Mesenteric fat pad (tissue), 1 donor: ENCODE measurements at regions not wholly inside any gene's neighbourhood (a gene's known extent, or its start where the extent isn't known, plus 50 kb on each side); places are given as distances from the start of the nearest gene placed in this dataset.

Source experiments
- DNase-seq: peaks from one replicate; pipeline ENCODE4 v3.0.0-alpha.2; 2020; ENCODE audit warnings: low spot score
- donor health status: DM: yes; HTN: yes; CAD: no.

DNA sequence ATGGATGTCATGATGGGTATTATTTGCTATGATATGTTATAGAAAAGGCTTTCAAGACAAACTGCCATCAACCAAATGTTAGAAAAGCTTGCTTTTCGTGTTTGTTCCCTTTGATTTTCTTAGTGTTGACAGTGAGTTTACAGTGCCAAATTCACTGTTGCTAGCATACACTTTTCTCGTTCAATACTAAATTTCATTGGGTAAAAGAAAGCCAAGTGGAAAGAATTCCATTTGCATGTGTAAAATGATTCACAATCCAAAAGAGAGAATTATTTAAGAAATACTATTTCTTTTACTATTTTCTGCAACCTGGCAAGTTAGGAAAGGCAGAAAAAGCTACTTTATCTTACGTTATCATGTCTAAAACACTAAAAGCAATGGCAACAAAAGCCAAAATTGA lies 301.4 kb downstream of the OTOL1 start:
- DNase-seq = no peak

DNA sequence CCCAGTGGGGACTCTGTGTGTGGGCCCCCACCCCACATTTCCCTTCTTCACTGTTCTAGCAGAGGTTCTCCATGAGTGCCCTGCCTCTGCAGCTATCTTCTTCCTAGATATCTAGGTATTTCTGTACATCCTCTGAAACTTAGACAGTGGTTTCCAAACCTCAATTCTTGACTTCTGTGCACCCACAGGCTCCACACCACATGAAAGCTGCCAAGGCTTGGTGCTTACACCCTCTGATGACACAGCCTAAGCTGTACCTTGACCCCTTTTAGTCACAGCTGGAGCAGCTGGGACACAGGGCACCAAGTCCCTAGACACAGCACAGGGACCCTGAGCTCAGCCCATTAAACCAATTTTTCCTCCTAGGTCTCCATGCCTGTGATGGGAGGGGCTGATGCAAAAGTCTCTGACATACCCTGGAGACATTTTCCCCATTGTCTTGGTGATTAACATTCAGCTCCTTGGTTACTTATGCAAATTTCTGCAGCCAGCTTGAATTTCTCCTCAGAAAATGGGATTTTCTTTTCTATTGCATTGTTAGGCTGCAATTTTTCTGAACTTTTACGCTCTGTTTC lies 304.5 kb downstream of the OTOL1 start:
- DNase-seq = no peak

DNA sequence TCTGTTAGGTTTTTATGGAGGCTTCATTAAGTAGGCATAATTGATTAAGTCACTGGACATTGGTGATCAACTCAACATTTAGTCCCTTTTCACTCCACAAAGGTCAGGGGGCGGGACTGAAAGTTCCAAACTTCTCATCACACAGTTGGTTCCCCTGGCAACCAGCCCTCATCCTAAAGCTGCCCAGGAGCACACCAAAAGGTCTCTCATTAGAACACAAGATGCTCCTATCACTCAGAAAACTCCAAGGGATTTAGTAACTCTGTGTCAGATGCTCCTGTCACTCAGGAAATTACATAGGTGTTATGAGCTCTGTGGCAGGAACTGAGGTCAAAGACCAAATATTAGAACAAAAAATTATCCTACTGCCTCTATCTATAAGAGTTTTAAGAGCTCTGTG lies 321.5 kb downstream of the OTOL1 start:
- DNase-seq = no peak

DNA sequence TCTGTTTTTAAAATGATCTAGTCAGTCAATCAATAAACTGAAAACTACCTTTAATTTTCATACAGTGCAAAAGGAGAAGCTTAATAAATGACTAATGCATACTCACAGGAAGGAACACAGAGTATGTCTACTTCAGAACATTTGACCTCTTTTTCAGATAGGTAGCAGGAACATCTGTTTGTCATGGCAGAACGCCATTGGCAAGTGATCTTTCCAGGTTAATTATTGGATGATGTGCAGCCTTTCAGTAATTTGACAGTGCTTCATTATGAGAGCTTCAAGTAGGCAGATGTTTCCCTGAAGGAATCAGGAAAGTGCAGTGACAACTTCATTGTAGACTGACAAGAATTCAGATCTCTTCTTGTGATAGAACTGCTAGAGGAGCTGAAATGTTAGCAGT lies 325.0 kb downstream of the OTOL1 start:
- DNase-seq = no peak

DNA sequence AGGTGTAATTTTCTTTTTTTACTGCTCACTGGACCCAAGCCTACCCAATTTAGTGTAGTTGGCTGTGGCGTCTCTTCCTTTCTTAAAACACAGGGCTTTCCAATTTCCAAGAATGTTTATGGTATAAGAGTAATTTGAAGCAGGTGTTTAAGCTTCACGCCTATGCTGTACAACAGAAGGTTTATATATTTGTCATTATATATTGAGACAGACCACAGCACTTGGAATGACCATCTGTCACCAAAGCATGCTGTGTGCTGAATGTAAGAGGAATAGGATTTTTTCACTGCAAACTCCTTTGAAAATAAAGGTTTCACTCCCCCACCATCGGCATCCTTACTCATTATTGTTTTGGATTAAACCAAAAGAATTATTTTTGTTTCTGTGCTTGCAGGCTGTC lies 325.7 kb downstream of the OTOL1 start:
- no peak for DNase-seq

DNA sequence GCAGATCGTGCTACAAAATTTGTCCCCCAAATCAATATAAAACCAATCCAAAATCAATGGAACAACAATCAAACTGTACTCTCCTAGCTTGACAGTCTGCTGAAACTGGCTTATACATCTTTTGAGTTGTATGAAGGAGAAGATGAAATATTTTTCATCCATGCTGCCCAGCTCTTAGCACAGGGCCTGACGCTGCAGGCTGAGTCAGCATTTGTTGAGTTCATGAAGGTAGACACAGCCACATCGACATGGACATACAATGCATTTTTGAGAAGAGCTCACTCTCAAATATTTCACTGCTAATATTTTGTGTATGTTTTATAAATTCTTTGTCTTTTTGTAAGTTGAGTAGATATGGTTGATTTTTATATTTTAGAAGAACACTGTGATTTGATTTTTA lies 327.3 kb downstream of the OTOL1 start:
- no peak for DNase-seq

DNA sequence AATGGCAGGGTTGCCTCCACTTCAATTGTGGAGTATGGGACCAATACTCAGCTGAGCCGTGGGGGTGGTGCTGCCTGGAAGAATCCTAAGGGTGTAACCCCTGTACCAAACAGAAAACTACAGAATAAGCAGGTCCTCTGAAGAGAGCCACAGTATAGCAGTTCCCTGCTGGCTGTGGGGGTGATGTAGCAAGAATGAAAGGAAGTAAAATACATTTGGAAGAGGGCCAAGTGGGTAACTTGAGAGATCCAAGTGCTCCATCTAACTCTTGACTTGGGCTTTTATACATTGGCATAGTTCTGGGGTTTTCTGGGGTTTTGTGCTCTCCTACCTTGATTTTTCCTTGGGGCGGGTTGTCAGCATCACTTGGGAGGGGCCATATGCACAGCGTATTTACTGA lies 341.4 kb downstream of the OTOL1 start:
- no peak for DNase-seq

DNA sequence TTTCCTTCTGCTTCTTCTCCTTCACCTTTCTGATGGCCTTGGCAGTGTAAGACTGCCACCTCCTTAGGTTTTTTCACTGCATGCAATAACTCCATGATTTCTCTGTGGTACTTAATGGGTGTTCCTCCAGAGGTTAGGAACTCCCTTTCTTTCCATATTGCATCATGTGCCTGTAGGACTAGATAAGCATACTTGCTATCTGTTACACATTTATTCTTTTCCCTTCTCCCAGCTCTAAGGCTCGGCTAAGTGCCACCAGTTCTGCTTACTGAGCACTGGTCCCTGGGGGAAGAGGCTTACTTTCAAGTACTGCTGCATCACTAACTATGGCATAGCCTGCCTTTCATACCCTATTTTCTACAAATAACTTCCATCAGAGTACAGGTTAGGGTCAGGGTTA lies 351.8 kb downstream of the OTOL1 start:
- no peak for DNase-seq

DNA sequence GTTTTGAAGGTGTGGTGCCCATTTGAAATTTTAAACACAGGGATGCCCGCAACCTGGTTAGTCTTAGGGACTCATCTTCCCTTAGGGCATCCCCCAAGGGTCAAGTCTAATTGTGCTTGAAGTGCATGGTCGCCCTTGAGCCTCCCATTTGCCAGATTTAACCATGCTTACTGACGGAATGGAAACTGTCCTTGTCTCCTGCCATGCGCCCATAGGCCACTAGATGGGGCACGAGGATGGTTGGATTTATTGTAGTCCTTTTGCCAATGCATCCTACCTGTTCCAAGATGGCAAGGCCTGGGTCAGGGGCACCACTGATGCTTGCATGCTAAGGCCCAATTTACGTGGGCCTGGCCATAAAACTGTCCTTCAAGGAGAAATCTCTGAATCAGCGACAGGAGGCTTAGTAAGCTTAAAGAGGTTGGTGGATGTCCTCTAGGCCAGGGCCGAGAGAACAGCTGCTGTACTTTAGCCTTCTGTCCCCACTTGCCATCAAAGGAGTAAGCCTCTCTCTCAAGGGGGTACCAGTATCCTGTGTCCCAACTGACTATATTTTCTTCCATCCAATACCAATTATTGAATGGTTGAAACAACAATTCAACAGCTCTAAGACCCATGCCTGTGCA lies 355.4 kb downstream of the OTOL1 start:
- DNase-seq = no peak

DNA sequence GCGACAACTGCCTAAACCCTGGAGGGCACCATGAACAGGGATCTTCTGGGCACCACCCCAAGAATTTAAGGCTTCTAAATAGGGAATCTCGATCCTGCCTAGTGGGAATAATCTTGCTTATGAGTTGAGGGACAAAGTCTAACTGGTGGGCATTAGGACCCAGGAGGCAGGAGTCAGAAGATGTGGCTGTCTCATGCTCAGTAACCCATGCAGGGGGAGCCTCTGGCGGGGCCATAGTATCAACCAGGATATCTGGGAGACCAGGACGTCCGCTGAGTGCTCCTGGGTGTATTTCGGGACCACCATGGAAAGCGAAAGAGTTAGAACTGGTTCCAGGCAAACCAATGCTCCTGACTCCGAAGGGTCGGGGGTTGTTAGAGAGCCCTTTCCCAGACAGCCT lies 356.1 kb downstream of the OTOL1 start:
- no peak for DNase-seq

DNA sequence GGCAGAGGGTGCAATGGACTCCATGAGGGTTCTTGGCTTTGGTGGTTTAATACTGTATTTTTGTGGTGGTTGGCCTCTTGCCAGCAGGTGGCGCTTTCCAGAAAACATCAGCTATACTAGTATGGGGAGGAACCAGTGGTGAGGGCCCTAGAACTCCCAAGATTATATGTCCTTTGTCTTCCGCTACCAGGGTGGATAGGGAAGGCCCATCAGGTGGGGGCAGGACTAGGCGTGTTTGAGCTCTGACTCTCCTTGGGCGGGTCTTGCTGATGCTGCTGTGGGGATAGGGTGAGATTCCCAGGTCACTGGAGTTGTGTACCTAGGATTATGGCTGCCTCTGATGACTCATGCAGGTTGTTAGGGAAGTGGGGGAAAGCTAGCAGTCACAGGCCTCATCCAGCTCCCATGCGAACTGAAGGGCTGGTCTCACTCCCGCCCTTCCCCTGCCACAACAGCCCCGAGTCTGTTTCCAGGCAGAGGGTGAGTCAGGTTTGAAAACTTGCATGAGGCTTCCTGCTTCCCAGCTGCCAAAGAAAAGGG lies 357.7 kb downstream of the OTOL1 start:
- DNase-seq = no peak

DNA sequence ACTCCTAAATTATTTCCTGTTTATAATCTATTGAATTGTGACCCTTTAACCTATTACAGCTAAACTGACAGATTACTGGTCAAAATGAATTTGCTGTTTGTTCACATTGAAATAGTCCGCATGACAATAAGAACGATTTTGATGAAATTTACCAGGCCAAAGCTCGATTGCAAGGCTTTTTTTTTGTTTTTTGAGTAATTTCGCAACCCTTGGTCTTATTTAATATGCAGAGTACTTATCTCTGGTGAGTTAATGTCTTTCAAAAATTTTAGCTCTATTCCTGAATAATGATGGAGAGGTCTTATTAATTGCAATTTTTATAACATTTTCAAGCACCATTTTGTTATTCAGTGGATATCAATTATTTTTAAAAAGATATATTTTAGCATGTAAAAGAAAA lies 362.4 kb downstream of the OTOL1 start:
- no peak for DNase-seq

DNA sequence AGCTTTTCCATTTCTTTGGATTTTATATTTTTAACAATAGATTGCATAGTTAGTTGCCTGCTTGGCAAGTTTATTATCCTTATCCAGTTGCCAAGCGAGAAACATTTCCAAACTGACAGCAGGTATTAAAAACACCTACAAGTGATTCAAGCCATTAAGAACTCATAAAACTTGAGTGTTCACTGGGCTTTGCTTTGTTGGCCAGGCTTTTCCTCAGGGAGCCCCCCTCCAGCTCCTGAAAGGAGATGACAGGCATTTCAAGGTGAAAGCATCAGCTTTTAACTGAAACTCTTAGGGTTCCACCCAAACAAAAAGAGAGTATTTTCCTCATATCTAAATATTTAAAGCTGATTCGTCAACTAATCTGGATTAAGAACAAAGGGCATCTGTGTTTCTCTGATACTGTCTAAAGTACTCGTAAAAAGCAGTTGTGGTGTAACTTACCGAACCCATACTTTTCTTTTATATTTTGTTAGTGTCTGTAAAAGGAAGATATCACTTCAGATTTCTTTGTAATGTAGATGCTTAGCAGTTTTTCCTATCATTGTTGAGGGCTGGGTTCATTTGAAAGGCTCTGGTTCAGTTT lies 363.4 kb downstream of the OTOL1 start:
- DNase-seq = no peak

DNA sequence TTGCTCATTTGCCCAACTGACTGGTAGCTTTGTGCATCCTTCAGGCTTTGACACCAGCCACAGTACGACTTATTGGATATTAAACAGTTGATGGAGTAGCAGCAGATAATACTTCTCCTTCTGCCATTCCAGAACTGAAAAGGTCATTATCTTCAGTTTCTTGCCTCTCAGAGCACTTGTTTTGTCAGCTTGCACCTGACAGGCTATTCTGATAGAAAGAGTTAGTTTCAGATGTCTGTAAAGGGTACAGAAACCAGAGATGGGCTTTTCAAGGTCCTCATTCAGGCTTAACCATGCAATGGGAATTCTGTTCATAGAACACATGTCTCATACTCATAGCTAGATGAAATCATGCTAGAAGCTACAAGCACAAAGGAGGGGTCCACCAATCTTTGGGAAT lies 367.2 kb downstream of the OTOL1 start:
- no peak for DNase-seq

DNA sequence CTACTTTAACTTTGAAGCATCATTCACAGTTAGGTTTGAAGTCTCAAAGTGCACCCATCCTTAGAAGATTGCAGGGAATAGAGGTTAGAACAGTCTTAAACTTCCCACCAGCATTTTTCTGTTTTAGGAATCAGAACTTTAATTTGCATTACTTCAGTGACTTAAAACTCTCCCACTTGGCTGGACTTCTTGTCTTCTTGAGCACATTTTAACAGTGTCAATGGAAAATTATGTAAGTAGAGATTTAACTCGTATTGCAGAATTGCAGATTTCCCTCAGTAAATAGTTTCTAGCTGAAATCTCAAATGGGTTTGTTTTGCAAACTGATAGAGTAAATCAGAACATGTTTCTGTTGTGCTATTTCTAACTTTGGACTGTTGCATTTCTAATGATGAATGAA lies 369.6 kb downstream of the OTOL1 start:
- no peak for DNase-seq

DNA sequence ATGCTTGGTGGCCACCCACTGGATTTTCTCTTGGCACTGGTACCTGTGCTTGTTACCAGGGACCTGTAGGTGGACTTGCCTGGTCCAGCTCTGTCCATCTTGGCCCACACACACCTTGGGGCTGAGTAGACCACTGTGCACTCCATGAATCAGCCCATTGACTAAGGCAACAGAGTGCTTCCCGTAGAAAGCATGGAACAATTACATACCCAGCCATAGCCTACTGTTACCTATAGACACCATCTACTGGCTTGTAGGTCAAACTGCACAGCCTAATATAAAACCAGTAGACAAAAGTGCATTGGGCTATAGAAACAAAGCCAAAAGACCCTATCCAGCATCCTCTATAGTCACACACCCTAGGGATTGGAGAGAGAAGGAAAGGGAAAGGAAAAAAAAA lies 378.9 kb downstream of the OTOL1 start:
- no peak for DNase-seq

DNA sequence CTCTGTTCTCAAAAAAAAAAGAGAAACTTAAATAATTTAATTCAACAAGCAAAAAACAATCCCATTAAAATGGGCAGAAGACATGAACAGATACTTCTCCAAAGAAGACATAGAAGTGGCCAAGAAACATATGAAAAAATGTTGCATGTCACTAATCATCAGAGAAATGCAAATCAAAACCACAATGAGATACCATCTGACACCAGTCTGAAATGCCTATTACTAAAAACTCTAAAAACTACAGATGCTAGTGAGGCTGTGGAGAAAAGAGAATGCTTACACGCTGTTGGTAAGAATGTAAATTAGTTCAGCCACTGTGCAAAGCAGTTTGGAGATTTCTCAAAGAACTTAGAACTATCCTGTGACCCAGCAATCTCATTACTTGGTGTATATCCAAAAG lies 382.9 kb downstream of the OTOL1 start:
- DNase-seq = no peak

DNA sequence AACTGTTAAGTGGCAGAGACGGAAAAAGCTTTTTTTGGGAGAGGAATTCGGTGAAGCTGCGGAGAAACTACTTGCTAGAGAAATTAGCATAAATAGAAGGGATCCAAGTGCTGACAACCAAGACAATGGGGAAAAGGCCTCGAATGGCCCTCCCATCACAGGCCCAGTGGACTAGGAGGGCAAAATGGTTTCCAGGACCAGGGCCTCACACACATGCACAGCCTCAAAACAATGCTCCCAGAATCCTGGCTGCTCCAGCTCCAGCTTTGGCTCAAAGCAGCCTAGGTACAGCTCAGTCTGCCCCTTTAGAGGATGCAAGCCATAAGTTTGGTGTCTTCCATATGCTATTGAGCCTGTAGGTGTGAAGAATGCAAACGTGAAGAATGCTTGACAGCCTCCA lies 388.2 kb downstream of the OTOL1 start:
- no peak for DNase-seq

DNA sequence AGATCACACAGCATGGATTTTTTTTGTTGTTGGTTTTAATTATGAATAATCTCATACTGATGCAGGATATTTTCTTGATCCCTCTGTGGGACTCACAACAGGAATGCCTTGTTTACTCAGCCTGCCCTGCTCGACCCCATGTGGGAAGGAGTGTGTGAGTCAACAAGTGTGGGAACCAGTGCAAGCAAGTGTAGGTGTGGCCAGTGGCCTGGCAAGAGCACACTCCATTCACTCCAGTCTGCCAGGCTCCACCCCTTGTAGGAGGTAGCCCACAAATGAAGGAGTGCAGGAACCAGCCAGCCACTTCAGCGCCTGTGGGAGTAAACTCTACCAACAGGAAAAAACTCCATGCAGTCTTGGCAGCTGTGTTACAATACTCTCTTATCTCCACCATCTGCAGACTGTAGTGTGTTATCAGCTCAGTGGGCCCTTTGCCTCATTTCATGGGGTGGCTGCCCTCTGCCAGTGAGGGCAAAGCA lies 393.6 kb downstream of the OTOL1 start:
- no peak for DNase-seq

DNA sequence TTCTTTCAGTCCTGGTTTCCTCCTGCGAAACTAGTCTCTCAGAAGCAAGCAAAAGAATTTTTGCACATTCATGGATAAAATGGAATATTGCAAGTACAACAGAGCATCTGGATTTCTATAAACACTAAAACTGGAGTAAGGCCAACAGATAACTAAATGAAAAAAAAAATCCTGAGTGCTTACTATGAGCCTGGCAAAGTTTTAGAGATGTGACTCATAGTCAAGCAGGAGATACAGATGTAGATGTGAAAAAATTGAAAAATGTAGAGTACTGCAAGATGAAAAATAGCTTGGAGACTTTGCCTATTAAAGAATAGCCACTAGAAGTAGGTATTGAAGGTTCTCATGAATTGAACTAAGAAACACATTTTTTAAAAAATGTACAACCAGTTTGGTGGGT lies 397.4 kb downstream of the OTOL1 start:
- no peak for DNase-seq

DNA sequence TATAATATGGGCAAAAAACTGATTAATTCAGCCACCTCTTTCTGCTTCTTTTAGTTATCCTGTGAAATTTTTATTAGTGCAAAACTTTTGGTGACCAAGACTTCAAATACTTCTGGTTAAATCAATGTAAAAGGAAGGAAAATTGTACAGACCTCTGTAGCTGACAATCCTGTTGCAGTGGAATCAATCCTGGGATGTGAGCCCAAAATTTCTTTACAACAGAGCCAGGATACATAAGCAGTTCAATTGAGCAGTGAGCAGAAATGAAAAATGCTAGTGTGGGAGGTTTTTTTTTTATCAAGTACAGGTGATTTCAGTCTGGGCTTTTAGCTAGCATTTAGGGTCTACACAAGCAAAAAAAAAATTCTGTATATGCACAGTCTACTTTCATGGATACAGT lies 398.0 kb downstream of the OTOL1 start:
- DNase-seq = no peak

DNA sequence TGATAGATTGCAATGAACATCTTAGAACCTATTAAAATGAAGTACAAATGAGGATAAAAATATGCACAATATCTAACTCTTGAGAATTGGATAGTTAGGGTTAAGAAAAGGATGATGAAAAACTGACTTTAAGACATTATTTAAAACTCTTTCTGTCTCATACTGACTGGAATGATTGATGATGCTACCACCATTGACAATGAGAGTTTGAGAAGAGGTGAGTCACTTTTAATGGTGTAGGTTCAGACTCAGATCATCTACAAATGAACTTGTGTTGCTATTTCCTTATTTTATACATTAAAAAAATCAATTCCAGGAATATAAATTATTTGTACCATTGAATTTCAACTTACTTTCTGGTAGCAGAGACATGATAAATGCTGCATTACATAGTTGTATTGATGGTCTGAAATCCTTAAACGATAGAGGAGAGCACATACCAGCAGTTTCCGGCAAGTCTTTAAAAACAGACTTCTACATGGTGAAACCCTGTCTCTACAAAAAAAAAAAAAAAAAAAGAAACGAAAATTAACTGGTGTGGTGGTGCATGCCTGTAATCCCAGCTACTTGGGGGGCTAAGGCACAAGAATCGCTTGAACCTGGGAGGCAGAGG lies 409.0 kb downstream of the OTOL1 start:
- no peak for DNase-seq
